GM18507 (cell line): ENCODE measurements at regions not wholly inside any gene's neighbourhood (a gene's known extent, or its start where the extent isn't known, plus 50 kb on each side); places are given as distances from the start of the nearest gene placed in this dataset.

ENCODE experiments used
- DNase-seq: peaks from one replicate; pipeline ENCODE4 v3.0.0; 2011; ENCODE audit warnings: low read depth; ENCODE audit not compliant: insufficient read length; ENCODE audit errors: extremely low spot score
- FAIRE-seq: peaks from 2 replicates; lab custom pipeline; 2011; peaks lifted over from hg19 to GRCh38; lab: Jason Lieb, UNC

- no peak for DNase-seq
- FAIRE-seq: no peak
Measured at GRCh38 chr11:115572551-115572950, 68.3 kb upstream of the CADM1 start.

GRCh38 chr11:115566180-115566764, 62.1 kb upstream of the CADM1 start:
- FAIRE-seq (no peak), DNase-seq (no peak)

GRCh38 chr11:115564851-115565250, 60.6 kb upstream of the CADM1 start:
- DNase-seq (no peak), FAIRE-seq (no peak)

GRCh38 chr11:115561116-115561515, 56.9 kb upstream of the CADM1 start:
- no peak for FAIRE-seq
- DNase-seq: no peak

- DNase-seq (no peak), FAIRE-seq (no peak)
Measured at GRCh38 chr11:115558635-115559034, 54.4 kb upstream of the CADM1 start.

- FAIRE-seq: no peak
- no peak for DNase-seq
Measured at GRCh38 chr11:115557681-115558080, 53.5 kb upstream of the CADM1 start.

GRCh38 chr11:115556984-115557383, 52.8 kb upstream of the CADM1 start:
- no peak for FAIRE-seq
- no peak for DNase-seq

GRCh38 chr11:115555336-115556090, 51.3 kb upstream of the CADM1 start:
- FAIRE-seq (no peak), DNase-seq (no peak)
